GM12891 (cell line): ENCODE measurements at regions not wholly inside any gene's neighbourhood (a gene's known extent, or its start where the extent isn't known, plus 50 kb on each side); places are given as distances from the start of the nearest gene placed in this dataset.

Source experiments
- PAX5 ChIP-seq: IDR thresholded peaks from 2 replicates; pipeline ENCODE4 v1.6.1; 2011; ENCODE audit warnings: low read length, moderate library complexity, mild to moderate bottlenecking; ENCODE audit not compliant: insufficient read depth, severe bottlenecking
- POLR2A ChIP-seq: IDR thresholded peaks from 2 replicates; pipeline ENCODE4 v1.6.1; 2011; ENCODE audit warnings: low read depth, low read length, control low read depth
- POLR2AphosphoS5 ChIP-seq: IDR thresholded peaks from 2 replicates; pipeline ENCODE4 v1.6.1; 2011; ENCODE audit warnings: low read depth, low read length, control low read depth
- SPI1 ChIP-seq: IDR thresholded peaks from 2 replicates; pipeline ENCODE4 v1.6.1; 2011; ENCODE audit warnings: low read depth, low read length, control low read depth
- TAF1 ChIP-seq: IDR thresholded peaks from 2 replicates; pipeline ENCODE4 v1.6.1; 2011; ENCODE audit warnings: low read depth, low read length, control low read depth

- no peak for TF ChIP-seq POLR2AphosphoS5
- no peak for TF ChIP-seq TAF1
- no peak for TF ChIP-seq POLR2A
- TF ChIP-seq PAX5, result no peak
- no peak for TF ChIP-seq SPI1
Measured at GRCh38 chr4:123553279-123553678, 156.7 kb downstream of the SPRY1 start.
